Memory B cell (primary cell): ENCODE measurements at regions not wholly inside any gene's neighbourhood (a gene's known extent, or its start where the extent isn't known, plus 50 kb on each side); places are given as distances from the start of the nearest gene placed in this dataset.
"Not testable (repeated sequence)": the region's sequence is repeated elsewhere in the genome, so short reads cannot be mapped to it uniquely, and the experiment has no call there.

Experiments
- ATAC-seq: fragments of 150-1000 bp; cut with Tn5 transposase; 2 replicates; pipeline ENCODE4 v1.10.0; 2021; ENCODE audit warnings: low read depth, mild to moderate bottlenecking, moderate library complexity
- DNase-seq, 2 donors: peaks; one replicate each; pipeline ENCODE4 v3.0.0; 2022; ENCODE audit warnings: low spot score in 2 of 2
- H3K27ac Mint-ChIP-seq: one replicate; pipeline ENCODE4 v1.8.0; 2022; ENCODE audit warnings: mild to moderate bottlenecking, moderate library complexity, mixed read lengths
- H3K27me3 Mint-ChIP-seq: one replicate; pipeline ENCODE4 v1.8.0; 2022; ENCODE audit warnings: mixed read lengths
- H3K36me3 Mint-ChIP-seq: one replicate; pipeline ENCODE4 v1.8.0; 2022; ENCODE audit warnings: mild to moderate bottlenecking, mixed read lengths
- H3K4me1 Mint-ChIP-seq: one replicate; pipeline ENCODE4 v1.8.0; 2022; ENCODE audit warnings: mixed read lengths
- H3K4me3 Mint-ChIP-seq: one replicate; pipeline ENCODE4 v1.8.0; 2022; ENCODE audit warnings: mild to moderate bottlenecking, moderate library complexity, mixed read lengths
- H3K9me3 Mint-ChIP-seq: one replicate; pipeline ENCODE4 v1.8.0; 2022; ENCODE audit warnings: mixed read lengths

DNA sequence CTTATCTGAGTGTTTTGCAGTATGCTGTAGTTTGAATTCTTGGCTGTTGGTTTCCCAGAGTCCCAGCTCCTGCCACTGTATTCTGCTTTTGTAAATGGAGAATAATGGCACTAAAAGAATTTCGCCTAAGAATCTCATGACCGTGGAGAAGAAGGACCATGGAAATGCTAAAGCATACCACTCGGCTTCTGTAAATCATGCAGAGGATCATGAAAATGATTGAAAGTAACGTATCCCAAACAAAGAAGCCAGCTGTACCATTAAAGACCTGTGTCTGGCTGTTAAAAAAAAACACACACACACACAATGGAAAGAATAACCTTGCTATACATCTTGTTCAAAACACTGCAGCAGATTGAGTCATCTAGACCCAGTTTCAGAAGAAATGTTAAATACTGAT, 287.9 kb downstream of the ZNF326 start:
- no peak overlapping the region for H3K4me3 Mint-ChIP-seq
- peaks cover 2% of the 10 kb centered on the region for H3K27me3 Mint-ChIP-seq
- ATAC-seq = no peak
- no peaks in the 10 kb centered on the region for H3K36me3 Mint-ChIP-seq
- DNase-seq = no peak
- H3K9me3 Mint-ChIP-seq = peaks cover 1% of the 10 kb centered on the region
- no peak overlapping the region for H3K27ac Mint-ChIP-seq
- H3K4me1 Mint-ChIP-seq = no peaks in the 10 kb centered on the region

DNA sequence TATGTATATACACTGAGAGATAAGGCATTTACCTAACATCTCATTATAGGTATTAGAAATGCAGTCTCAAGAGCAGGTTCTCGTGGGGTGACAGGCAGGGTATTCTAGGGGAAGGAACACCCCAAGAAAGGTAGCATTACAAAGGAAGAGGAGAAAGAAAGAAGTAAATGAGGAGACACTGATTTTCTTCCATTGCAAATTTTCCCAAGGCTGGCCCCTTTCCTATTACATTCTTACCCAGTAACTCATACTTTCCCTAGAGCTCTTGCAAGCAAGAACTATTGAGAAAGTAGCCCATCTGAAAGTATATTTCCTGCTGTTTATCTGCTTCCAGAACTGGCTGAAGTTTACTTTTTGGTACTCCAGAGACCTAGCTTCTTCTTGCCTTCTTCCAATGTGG, 287.0 kb downstream of the ZNF326 start:
- not testable (repeated sequence) for DNase-seq, H3K36me3 Mint-ChIP-seq, ATAC-seq, H3K9me3 Mint-ChIP-seq, H3K27ac Mint-ChIP-seq, H3K4me3 Mint-ChIP-seq, H3K27me3 Mint-ChIP-seq, H3K4me1 Mint-ChIP-seq

DNA sequence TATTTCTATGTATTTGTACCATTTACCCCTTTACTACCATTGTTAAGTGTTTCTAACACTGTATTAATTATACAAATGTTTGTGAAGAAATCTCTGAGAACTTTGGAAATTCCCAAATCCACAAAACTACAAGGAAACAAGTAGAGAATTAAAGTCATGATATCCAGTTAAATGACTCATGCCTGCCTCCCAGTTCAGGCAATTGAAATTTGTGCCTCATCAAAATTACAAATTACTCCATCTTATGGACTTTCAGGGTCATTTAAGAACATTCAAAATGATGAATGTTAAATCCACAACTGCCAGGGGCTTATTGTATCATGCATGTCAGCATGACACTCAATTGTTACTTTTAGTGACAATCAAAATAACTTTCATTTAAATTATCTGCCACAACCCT, 282.4 kb downstream of the ZNF326 start:
- Mint-ChIP-seq H3K9me3 (no peaks in the 10 kb centered on the region), H3K27me3 (peaks cover 2% of the 10 kb centered on the region), H3K36me3 (no peaks in the 10 kb centered on the region), H3K4me1 (no peaks in the 10 kb centered on the region), H3K27ac (no peak overlapping the region), H3K4me3 (no peak overlapping the region)
- DNase-seq = no peak
- no peak for ATAC-seq

DNA sequence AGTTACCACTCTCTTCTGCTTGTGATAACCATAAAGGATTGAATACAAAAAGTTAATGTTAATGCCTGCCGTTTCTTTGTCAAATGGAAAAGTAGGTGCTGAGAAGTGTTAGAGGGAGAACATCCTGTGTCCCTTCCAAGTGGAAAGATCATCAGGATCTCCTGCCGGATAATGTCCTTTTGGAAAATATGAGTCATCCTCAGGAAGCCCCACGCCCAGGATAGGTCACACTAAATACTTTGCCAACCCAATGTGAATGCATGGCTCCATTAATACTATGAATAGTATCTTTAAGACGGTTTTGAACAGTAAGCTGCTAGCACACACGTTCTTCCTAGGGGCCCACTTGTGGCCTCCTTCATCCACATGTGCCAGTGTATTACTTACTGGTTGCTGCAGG, 279.5 kb downstream of the ZNF326 start:
- no peaks in the 10 kb centered on the region for H3K9me3 Mint-ChIP-seq
- H3K4me3 Mint-ChIP-seq = no peak overlapping the region
- no peaks in the 10 kb centered on the region for H3K4me1 Mint-ChIP-seq
- H3K27ac Mint-ChIP-seq = no peak overlapping the region
- no peak for DNase-seq
- no peak for ATAC-seq
- no peaks in the 10 kb centered on the region for H3K27me3 Mint-ChIP-seq
- no peaks in the 10 kb centered on the region for H3K36me3 Mint-ChIP-seq

DNA sequence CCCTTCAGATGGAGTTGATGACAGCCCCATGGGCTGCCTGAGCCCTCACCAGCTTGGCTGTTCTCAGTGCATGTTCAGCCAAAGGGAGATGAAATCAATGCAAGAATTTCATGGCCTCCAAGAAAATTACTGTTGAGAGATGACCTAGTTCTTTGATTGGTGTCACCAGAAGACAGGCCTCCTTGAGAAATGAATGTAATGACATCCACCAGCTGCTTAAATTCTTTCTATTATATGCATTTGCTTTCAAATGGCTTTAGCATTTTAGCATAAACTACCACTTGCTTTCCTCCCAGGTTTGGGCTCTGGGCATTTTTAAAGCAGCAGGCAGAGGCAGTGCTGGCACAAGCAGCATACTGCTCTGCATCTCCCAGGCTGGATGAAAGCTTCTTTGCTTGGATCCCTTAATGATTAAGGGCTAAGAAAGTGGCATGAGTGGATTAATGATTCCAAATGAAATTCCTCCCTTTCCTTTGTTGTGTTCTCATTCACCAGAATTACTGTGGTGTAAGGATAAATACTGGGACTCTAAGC, 278.4 kb downstream of the ZNF326 start:
- Mint-ChIP-seq H3K36me3 (no peaks in the 10 kb centered on the region), H3K9me3 (no peaks in the 10 kb centered on the region), H3K27ac (no peak overlapping the region), H3K4me3 (no peak overlapping the region), H3K4me1 (no peaks in the 10 kb centered on the region), H3K27me3 (no peaks in the 10 kb centered on the region)
- no peak for DNase-seq
- ATAC-seq = no peak

DNA sequence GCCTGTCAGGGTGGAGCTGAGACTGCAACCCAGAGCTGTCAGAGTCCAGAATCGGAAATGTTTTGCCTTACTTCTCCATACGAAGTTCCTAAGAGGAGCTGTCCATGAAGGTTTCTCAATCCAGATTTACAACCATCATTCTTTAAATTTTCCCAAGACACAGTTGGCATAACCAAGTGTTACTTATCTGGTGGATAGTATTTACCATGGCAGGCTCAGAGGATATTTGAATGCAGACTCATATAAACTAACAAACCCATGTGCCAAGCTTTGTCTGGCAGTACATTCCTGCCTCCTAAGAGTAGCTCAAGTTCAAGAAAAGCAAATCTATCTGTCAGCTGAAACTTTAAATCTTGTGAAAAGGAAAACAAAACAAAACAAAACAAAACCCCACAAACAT, 267.9 kb downstream of the ZNF326 start:
- no peak for ATAC-seq
- Mint-ChIP-seq H3K9me3 (no peaks in the 10 kb centered on the region), H3K36me3 (no peaks in the 10 kb centered on the region), H3K4me3 (no peak overlapping the region), H3K27ac (no peak overlapping the region), H3K4me1 (no peaks in the 10 kb centered on the region), H3K27me3 (peaks cover 2% of the 10 kb centered on the region)
- DNase-seq = no peak

DNA sequence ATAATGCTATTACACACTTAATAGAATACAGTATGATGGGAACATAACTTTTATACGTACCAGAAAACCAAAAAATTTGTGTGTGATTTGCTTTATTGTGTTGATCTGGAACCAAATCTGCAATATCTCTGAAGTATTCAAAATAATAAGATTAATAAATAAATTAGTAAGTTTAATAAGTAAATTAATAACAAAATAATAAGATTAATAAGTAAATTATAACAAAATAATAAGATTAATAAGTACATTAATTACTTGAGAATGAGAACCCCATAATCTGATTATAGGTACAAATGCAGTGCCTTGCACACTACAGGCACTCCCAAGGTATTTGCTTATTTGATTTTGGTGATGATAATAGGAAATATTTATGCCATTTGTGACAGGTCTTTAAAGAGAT, 267.4 kb downstream of the ZNF326 start:
- DNase-seq (no peak), ATAC-seq (no peak)
- H3K27ac Mint-ChIP-seq = no peak overlapping the region
- H3K4me1 Mint-ChIP-seq = no peaks in the 10 kb centered on the region
- no peaks in the 10 kb centered on the region for H3K9me3 Mint-ChIP-seq
- H3K36me3 Mint-ChIP-seq = no peaks in the 10 kb centered on the region
- peaks cover 2% of the 10 kb centered on the region for H3K27me3 Mint-ChIP-seq
- H3K4me3 Mint-ChIP-seq = no peak overlapping the region

DNA sequence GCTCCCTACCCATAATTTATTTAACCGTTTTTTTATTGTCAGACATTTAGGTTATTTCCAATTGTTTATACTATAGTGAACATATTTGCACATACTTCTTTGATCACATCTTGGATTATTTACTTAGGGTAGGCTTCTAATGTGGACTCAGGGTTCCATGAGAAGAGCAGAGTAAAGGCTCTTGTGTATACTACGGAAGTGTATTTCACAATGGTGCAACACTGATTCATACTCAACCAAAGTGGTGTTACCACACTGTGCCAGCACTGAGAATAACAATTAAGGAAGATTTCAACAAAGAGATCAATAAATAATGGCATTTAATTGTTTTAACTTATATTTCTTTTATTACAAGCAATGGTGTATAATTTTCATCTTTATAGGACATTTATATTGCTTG, 251.2 kb downstream of the ZNF326 start:
- Mint-ChIP-seq H3K9me3 (peaks cover 6% of the 10 kb centered on the region), H3K27ac (no peak overlapping the region), H3K4me3 (no peak overlapping the region), H3K36me3 (peaks cover 3% of the 10 kb centered on the region), H3K4me1 (no peaks in the 10 kb centered on the region), H3K27me3 (no peaks in the 10 kb centered on the region)
- ATAC-seq = no peak
- no peak for DNase-seq

- no peak overlapping the region for H3K27ac Mint-ChIP-seq
- no peak for ATAC-seq
- no peak for DNase-seq
- H3K36me3 Mint-ChIP-seq = no peaks in the 10 kb centered on the region
- no peaks in the 10 kb centered on the region for H3K27me3 Mint-ChIP-seq
- no peaks in the 10 kb centered on the region for H3K4me1 Mint-ChIP-seq
- peaks cover 1% of the 10 kb centered on the region for H3K9me3 Mint-ChIP-seq
- H3K4me3 Mint-ChIP-seq = no peak overlapping the region
Measured at GRCh38 chr1:90236493-90236892, 241.6 kb downstream of the ZNF326 start.

GRCh38 chr1:90223401-90223800, 228.5 kb downstream of the ZNF326 start:
- Mint-ChIP-seq H3K27me3 (peaks cover 2% of the 10 kb centered on the region), H3K27ac (no peak overlapping the region), H3K9me3 (peaks cover 10% of the 10 kb centered on the region), H3K36me3 (peaks cover 3% of the 10 kb centered on the region), H3K4me3 (no peak overlapping the region), H3K4me1 (no peaks in the 10 kb centered on the region)
- ATAC-seq (no peak), DNase-seq (no peak)

- no peak for ATAC-seq
- Mint-ChIP-seq H3K27ac (no peak overlapping the region), H3K27me3 (peaks cover 2% of the 10 kb centered on the region), H3K4me1 (no peaks in the 10 kb centered on the region), H3K36me3 (peaks cover 3% of the 10 kb centered on the region), H3K4me3 (no peak overlapping the region), H3K9me3 (peaks cover 4% of the 10 kb centered on the region)
- no peak for DNase-seq
Measured at GRCh38 chr1:90220941-90221693, 226.2 kb downstream of the ZNF326 start.

GRCh38 chr1:90220496-90220895, 225.6 kb downstream of the ZNF326 start:
- Mint-ChIP-seq H3K27ac (no peak overlapping the region), H3K4me3 (no peak overlapping the region), H3K4me1 (no peaks in the 10 kb centered on the region), H3K36me3 (peaks cover 3% of the 10 kb centered on the region), H3K9me3 (peaks cover 4% of the 10 kb centered on the region), H3K27me3 (peaks cover 2% of the 10 kb centered on the region)
- ATAC-seq = no peak
- DNase-seq = no peak

DNA sequence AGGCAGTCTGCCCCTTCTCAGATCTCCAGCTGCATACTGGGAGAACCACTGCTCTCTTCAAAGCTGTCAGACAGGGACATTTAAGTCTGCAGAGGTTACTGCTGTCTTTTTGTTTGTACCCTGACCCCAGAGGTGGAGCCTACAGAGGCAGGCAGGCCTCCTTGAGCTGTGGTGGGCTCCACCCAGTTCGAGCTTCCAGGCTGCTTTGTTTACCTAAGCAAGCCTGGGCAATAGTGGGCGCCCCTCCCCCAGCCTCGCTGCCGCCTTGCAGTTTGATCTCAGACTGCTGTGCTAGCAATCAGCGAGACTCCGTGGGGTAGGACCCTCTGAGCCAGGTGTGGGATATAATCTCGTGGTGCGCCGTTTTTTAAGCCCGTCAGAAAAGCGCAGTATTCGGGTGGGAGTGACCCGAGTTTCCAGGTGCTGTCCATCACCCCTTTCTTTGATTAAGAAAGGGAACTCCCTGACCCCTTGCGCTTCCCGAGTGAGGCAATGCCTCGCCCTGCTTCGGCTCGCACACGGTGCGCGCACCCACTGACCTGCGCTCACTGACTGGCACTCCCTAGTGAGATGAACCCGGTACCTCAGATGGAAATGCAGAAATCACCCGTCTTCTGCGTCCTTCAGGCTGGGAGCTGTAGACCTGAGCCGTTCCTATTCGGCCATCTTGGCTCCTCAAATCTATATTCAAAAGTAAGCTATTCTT, 224.4 kb downstream of the ZNF326 start:
- not testable (repeated sequence) for H3K27me3 Mint-ChIP-seq, H3K27ac Mint-ChIP-seq, H3K36me3 Mint-ChIP-seq, H3K4me3 Mint-ChIP-seq, ATAC-seq, DNase-seq, H3K4me1 Mint-ChIP-seq, H3K9me3 Mint-ChIP-seq

DNA sequence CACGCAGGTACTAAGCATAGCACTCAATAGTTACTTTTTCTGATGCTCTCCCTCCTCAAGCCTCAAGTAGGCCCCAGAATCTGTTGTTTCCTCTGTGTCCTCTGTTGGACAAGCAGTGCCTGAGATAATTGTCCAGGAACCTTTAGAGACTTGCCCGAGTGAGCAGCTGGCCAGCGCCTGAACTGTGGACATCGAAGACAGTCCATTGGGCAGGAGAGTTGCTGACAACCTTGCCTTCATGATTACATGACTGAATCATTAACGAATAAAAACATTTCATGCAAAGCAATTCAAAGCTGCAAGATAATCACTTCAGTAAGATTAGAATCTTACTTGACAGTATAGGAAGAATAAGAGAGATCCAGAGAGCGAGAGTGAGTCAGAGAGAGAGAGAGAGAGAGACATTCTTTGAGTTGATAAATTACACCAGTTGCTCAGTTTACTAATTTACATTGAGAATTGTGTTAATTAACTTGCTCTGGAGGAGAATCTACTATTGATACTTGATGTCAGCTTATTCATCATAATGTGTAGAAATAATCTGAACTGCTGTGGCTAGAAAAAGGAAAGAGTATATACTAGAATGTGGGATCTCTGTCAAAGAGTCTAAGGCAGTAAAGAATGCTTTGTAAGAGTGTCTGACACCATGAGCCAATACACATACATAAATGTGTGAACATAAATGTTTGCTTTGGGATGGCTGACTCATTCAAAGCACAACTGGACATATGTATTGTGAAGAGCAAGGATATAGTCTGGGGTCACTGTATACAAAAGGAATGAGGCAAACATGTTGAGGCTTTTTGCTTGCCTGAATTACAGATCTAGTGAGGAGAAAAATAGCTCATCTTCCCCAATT, 216.0 kb downstream of the ZNF326 start:
- Mint-ChIP-seq H3K4me3 (no peak overlapping the region), H3K36me3 (no peaks in the 10 kb centered on the region), H3K27ac (no peak overlapping the region), H3K9me3 (no peaks in the 10 kb centered on the region), H3K27me3 (no peaks in the 10 kb centered on the region), H3K4me1 (no peaks in the 10 kb centered on the region)
- ATAC-seq (no peak), DNase-seq (no peak)
